MCF 10A (cell line): ENCODE measurements at regions not wholly inside any gene's neighbourhood (a gene's known extent, or its start where the extent isn't known, plus 50 kb on each side); places are given as distances from the start of the nearest gene placed in this dataset.

ENCODE experiments used
- BruUV-seq: library from RNA; stranded (reverse); fragments of 400-500 nt; replicated peaks from 2 replicates; lab custom pipeline; 2021; lab: Mats Ljungman, UMichigan
- CTCF ChIA-PET: fragments of 300-600 bp; sonication (Branson Sonifier 250); formaldehyde crosslinking; extraction: SDS; loops from one replicate; lab custom pipeline; 2021; ENCODE audit warnings: antibody characterized with exemption, inconsistent platforms; lab: Yijun Ruan, JAX
- POLR2A ChIA-PET: fragments of 300-600, 350-650 bp; sonication (Branson Sonifier 250); formaldehyde crosslinking; extraction: SDS; loops from one replicate; lab custom pipeline; 2020; ENCODE audit warnings: antibody characterized with exemption, inconsistent platforms; lab: Yijun Ruan, JAX
- DNase-seq: peaks from one replicate; pipeline ENCODE4 v3.0.0-alpha.2; 2018; ENCODE audit not compliant: unreplicated experiment
- H3K27ac Mint-ChIP-seq: one replicate; pipeline ENCODE4 v1.8.0; 2022; ENCODE audit warnings: mild to moderate bottlenecking, low read depth, mixed read lengths; ENCODE audit not compliant: unreplicated experiment
- H3K27me3 Mint-ChIP-seq: one replicate; pipeline ENCODE4 v1.8.0; 2022; ENCODE audit warnings: mixed read lengths; ENCODE audit not compliant: insufficient read depth, unreplicated experiment
- H3K36me3 Mint-ChIP-seq: one replicate; pipeline ENCODE4 v1.8.0; 2022; ENCODE audit warnings: mild to moderate bottlenecking, moderate library complexity, mixed read lengths; ENCODE audit not compliant: insufficient read depth, unreplicated experiment
- H3K4me1 Mint-ChIP-seq: one replicate; pipeline ENCODE4 v1.8.0; 2022; ENCODE audit warnings: mixed read lengths; ENCODE audit not compliant: insufficient read depth, unreplicated experiment
- H3K4me3 Mint-ChIP-seq: one replicate; pipeline ENCODE4 v1.8.0; 2022; ENCODE audit warnings: mild to moderate bottlenecking, moderate library complexity, mixed read lengths; ENCODE audit not compliant: unreplicated experiment
- H3K9me3 Mint-ChIP-seq: one replicate; pipeline ENCODE4 v1.8.0; 2022; ENCODE audit warnings: mixed read lengths; ENCODE audit not compliant: unreplicated experiment
- CTCF ChIP-seq: fragments of 200-600 bp; IDR thresholded peaks from one replicate; pipeline ENCODE4 v1.8.0; 2022; ENCODE audit warnings: antibody characterized with exemption, mild to moderate bottlenecking; ENCODE audit not compliant: unreplicated experiment
- intact Hi-C: fragments of 100-400 bp; cut with micrococcal nuclease; formaldehyde crosslinking; loops from 2 replicates; pipeline ENCODE4 v1.14.1; 2022

- Mint-ChIP-seq H3K27me3 (no peaks in the 10 kb centered on the region), H3K27ac (no peak overlapping the region), H3K4me1 (peaks cover 19% of the 10 kb centered on the region), H3K9me3 (no peaks in the 10 kb centered on the region), H3K36me3 (no peaks in the 10 kb centered on the region), H3K4me3 (no peak overlapping the region)
- intact Hi-C loops = no loop called here
- CTCF ChIA-PET = interaction anchor here (0.7 to 6.2 kb wide), 3 partner anchors 630 to 640 kb away, joined by 4 to 72 read pairs (median 5); no protein-coding TSS in a partner anchor
- no peak for TF ChIP-seq CTCF
- BruUV-seq = no TSS peak
- POLR2A ChIA-PET = no interaction called here
- DNase-seq = no peak
Observed at GRCh38 chr2:118225666-118226065, 137.4 kb downstream of the INSIG2 start.

- CTCF ChIA-PET = interaction anchor here (1.8 to 6.2 kb wide), 2 partner anchors 630 to 637 kb away, joined by 5 to 72 read pairs; no protein-coding TSS in a partner anchor
- TF ChIP-seq CTCF = no peak
- H3K4me3 Mint-ChIP-seq = no peak overlapping the region
- no peaks in the 10 kb centered on the region for H3K27me3 Mint-ChIP-seq
- intact Hi-C loops = loop anchor here (5.0 kb wide), 1 partner anchor 178 kb away; no protein-coding TSS in a partner anchor
- POLR2A ChIA-PET = no interaction called here
- no peaks in the 10 kb centered on the region for H3K36me3 Mint-ChIP-seq
- no peak for DNase-seq
- H3K4me1 Mint-ChIP-seq = peaks cover 19% of the 10 kb centered on the region
- no TSS peak for BruUV-seq
- H3K27ac Mint-ChIP-seq = no peak overlapping the region
- no peaks in the 10 kb centered on the region for H3K9me3 Mint-ChIP-seq
Observed at GRCh38 chr2:118224895-118225311, 136.6 kb downstream of the INSIG2 start.

- H3K36me3 Mint-ChIP-seq = no peaks in the 10 kb centered on the region
- H3K4me1 Mint-ChIP-seq = peaks cover 19% of the 10 kb centered on the region
- ChIA-PET CTCF (interaction anchor here (0.6 to 6.2 kb wide), 6 partner anchors 135 to 642 kb away, joined by 3 to 72 read pairs (median 5); no protein-coding TSS in a partner anchor), POLR2A (no interaction called here)
- no peaks in the 10 kb centered on the region for H3K27me3 Mint-ChIP-seq
- BruUV-seq = no TSS peak
- no peak for DNase-seq
- TF ChIP-seq CTCF = no peak
- no peak overlapping the region for H3K4me3 Mint-ChIP-seq
- intact Hi-C loops = loop anchor here (2.0 to 5.0 kb wide), 2 partner anchors 45 to 177 kb away; no protein-coding TSS in a partner anchor
- H3K9me3 Mint-ChIP-seq = no peaks in the 10 kb centered on the region
- H3K27ac Mint-ChIP-seq = no peak overlapping the region
Observed at GRCh38 chr2:118223992-118224894, 136.0 kb downstream of the INSIG2 start.

GRCh38 chr2:118223511-118223991 is 135.3 kb downstream of the INSIG2 start:
- DNase-seq = no peak
- Mint-ChIP-seq H3K4me3 (no peak overlapping the region), H3K27me3 (no peaks in the 10 kb centered on the region), H3K27ac (no peak overlapping the region), H3K9me3 (no peaks in the 10 kb centered on the region), H3K36me3 (no peaks in the 10 kb centered on the region), H3K4me1 (peaks cover 18% of the 10 kb centered on the region)
- TF ChIP-seq CTCF = no peak
- ChIA-PET POLR2A (interaction anchor here (0.7 kb wide), 1 partner anchor 279 kb away, joined by 3 read pairs; no protein-coding TSS in a partner anchor), CTCF (interaction anchor here (0.6 to 6.2 kb wide), 11 partner anchors 8 to 1187 kb away, joined by 3 to 72 read pairs (median 5); no protein-coding TSS in a partner anchor)
- intact Hi-C loops = loop anchor here (2.0 to 5.0 kb wide), 2 partner anchors 45 to 176 kb away; no protein-coding TSS in a partner anchor
- no TSS peak for BruUV-seq
